PC-3 (cell line): ENCODE measurements at regions not wholly inside any gene's neighbourhood (a gene's known extent, or its start where the extent isn't known, plus 50 kb on each side); places are given as distances from the start of the nearest gene placed in this dataset.

Source experiments
- CTCF ChIP-seq: fragments of 300-600 bp; sonication (generic); conservative IDR thresholded peaks from 2 replicates; pipeline ENCODE4 v1.5.1; 2017; ENCODE audit warnings: antibody characterized with exemption, low read depth, mild to moderate bottlenecking, low read length
- EZH2 ChIP-seq: fragments of 300-600 bp; sonication (generic); IDR thresholded peaks from one replicate; pipeline ENCODE4 v1.6.1; 2017; ENCODE audit warnings: antibody characterized with exemption, mild to moderate bottlenecking, low read length; ENCODE audit not compliant: unreplicated experiment

- TF ChIP-seq CTCF = no peak
- no peak for TF ChIP-seq EZH2
Observed at GRCh38 chr2:62340994-62341484, 145.1 kb downstream of the B3GNT2 start.
